Smooth muscle cell (in vitro differentiated cells): ENCODE measurements at regions not wholly inside any gene's neighbourhood (a gene's known extent, or its start where the extent isn't known, plus 50 kb on each side); places are given as distances from the start of the nearest gene placed in this dataset.

Source experiments
- DNase-seq: peaks from one replicate; lab custom pipeline; 2025; ENCODE audit not compliant: unreplicated experiment; lab: John Stamatoyannopoulos, UW
- H2AFZ ChIP-seq: fragments of 200-600 bp; sonication (generic); 2 replicates; pipeline ENCODE4 v1.6.0; 2016; ENCODE audit warnings: antibody characterized with exemption, low read depth, mild to moderate bottlenecking
- H3F3A ChIP-seq: fragments of 200-600 bp; sonication (generic); 2 replicates; pipeline ENCODE4 v1.6.0; 2017; ENCODE audit warnings: antibody characterized with exemption, low read depth
- H3K27ac ChIP-seq: fragments of 200-600 bp; sonication (generic); 2 replicates; pipeline ENCODE4 v1.5.1; 2016; ENCODE audit warnings: low read depth, mild to moderate bottlenecking
- H3K27me3 ChIP-seq: fragments of 200-600 bp; sonication (generic); 2 replicates; pipeline ENCODE4 v1.6.1; 2016; ENCODE audit warnings: low read depth, mild to moderate bottlenecking
- H3K36me3 ChIP-seq: fragments of 200-600 bp; sonication (generic); 2 replicates; pipeline ENCODE4 v1.5.1; 2016; ENCODE audit warnings: low read depth
- H3K4me1 ChIP-seq: fragments of 200-600 bp; sonication (generic); 2 replicates; pipeline ENCODE4 v1.5.1; 2016; ENCODE audit warnings: low read depth
- H3K4me2 ChIP-seq: fragments of 200-600 bp; sonication (generic); 2 replicates; pipeline ENCODE4 v1.6.0; 2016; ENCODE audit warnings: mild to moderate bottlenecking
- H3K4me3 ChIP-seq: fragments of 200-600 bp; sonication (generic); 2 replicates; pipeline ENCODE4 v1.5.1; 2016; ENCODE audit warnings: mild to moderate bottlenecking
- H3K79me2 ChIP-seq: fragments of 200-600 bp; sonication (generic); 2 replicates; pipeline ENCODE4 v1.6.0; 2016; ENCODE audit warnings: low read depth, mild to moderate bottlenecking
- H3K9ac ChIP-seq: fragments of 200-600 bp; sonication (generic); 2 replicates; pipeline ENCODE4 v1.6.0; 2016; ENCODE audit warnings: low read depth
- H3K9me3 ChIP-seq: fragments of 200-600 bp; sonication (generic); replicated peaks from 2 replicates; pipeline ENCODE4 v1.5.1; 2016; ENCODE audit warnings: low read depth
- H4K20me1 ChIP-seq: fragments of 200-600 bp; sonication (generic); 2 replicates; pipeline ENCODE4 v1.6.0; 2016; ENCODE audit warnings: low read depth
- WGBS: methylation state at CpG from one replicate; pipeline ENCODE4 v1.1.7; 2016; ENCODE audit warnings: low lambda C conversion rate; 5-methylcytosine and 5-hydroxymethylcytosine counted together
- TF ChIP-seq, protein P1 (sequence below): fragments of 200-600 bp; sonication (generic); IDR thresholded peaks from 2 replicates; pipeline ENCODE4 v1.5.1; 2017; ENCODE audit warnings: borderline replicate concordance, mild to moderate bottlenecking, antibody characterized with exemption; ENCODE audit not compliant: insufficient read depth, poor library complexity, severe bottlenecking

- DNase-seq, result no peak
- Histone ChIP-seq H3K27me3 (no peaks in the 10 kb centered on the region), H3K4me2 (no peak overlapping the region), H3K36me3 (no peaks in the 10 kb centered on the region), H3K4me3 (no peak overlapping the region), H3K9ac (no peak overlapping the region), H3K9me3 (no peaks in the 10 kb centered on the region), H2AFZ (peak overlapping the region; percentile 26), H3K4me1 (no peaks in the 10 kb centered on the region), H3K79me2 (no peaks in the 10 kb centered on the region), H4K20me1 (no peaks in the 10 kb centered on the region), H3F3A (no peaks in the 10 kb centered on the region), H3K27ac (no peak overlapping the region)
- TF ChIP-seq, protein P1, sequence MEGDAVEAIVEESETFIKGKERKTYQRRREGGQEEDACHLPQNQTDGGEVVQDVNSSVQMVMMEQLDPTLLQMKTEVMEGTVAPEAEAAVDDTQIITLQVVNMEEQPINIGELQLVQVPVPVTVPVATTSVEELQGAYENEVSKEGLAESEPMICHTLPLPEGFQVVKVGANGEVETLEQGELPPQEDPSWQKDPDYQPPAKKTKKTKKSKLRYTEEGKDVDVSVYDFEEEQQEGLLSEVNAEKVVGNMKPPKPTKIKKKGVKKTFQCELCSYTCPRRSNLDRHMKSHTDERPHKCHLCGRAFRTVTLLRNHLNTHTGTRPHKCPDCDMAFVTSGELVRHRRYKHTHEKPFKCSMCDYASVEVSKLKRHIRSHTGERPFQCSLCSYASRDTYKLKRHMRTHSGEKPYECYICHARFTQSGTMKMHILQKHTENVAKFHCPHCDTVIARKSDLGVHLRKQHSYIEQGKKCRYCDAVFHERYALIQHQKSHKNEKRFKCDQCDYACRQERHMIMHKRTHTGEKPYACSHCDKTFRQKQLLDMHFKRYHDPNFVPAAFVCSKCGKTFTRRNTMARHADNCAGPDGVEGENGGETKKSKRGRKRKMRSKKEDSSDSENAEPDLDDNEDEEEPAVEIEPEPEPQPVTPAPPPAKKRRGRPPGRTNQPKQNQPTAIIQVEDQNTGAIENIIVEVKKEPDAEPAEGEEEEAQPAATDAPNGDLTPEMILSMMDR, result no peak
- whole genome bisulfite sequencing, result 73% methylated on average over 3 of the region's 3 CpGs
These were observed 202.0 kb upstream of the NRP1 start for GRCh38 chr10:33536508-33536907.

- Histone ChIP-seq H2AFZ (no peak overlapping the region), H3K9me3 (no peaks in the 10 kb centered on the region), H3F3A (no peaks in the 10 kb centered on the region), H3K4me2 (no peak overlapping the region), H3K27ac (no peak overlapping the region), H4K20me1 (no peaks in the 10 kb centered on the region), H3K9ac (no peak overlapping the region), H3K4me1 (no peaks in the 10 kb centered on the region), H3K36me3 (no peaks in the 10 kb centered on the region), H3K27me3 (no peaks in the 10 kb centered on the region), H3K4me3 (no peak overlapping the region), H3K79me2 (no peaks in the 10 kb centered on the region)
- TF ChIP-seq, protein P1, result no peak
- DNase-seq, result no peak
These were observed 201.4 kb upstream of the NRP1 start for GRCh38 chr10:33535866-33536265.

GRCh38 chr10:33534416-33534815, 199.9 kb upstream of the NRP1 start:
- 82% methylated on average over 4 of the region's 4 CpGs for WGBS
- Histone ChIP-seq H3K36me3 (no peaks in the 10 kb centered on the region), H2AFZ (no peak overlapping the region), H3F3A (no peaks in the 10 kb centered on the region), H3K9ac (no peak overlapping the region), H3K79me2 (no peaks in the 10 kb centered on the region), H3K27me3 (no peaks in the 10 kb centered on the region), H3K4me1 (no peaks in the 10 kb centered on the region), H3K4me3 (no peak overlapping the region), H4K20me1 (no peaks in the 10 kb centered on the region), H3K27ac (no peak overlapping the region), H3K9me3 (no peaks in the 10 kb centered on the region), H3K4me2 (no peak overlapping the region)
- DNase-seq, result no peak
- TF ChIP-seq, protein P1, result no peak

- no peak overlapping the region for H3K9ac ChIP-seq
- no peak for DNase-seq
- H3K4me1 ChIP-seq, result no peaks in the 10 kb centered on the region
- no peaks in the 10 kb centered on the region for H4K20me1 ChIP-seq
- 82% methylated on average over 5 of the region's 5 CpGs for WGBS
- no peaks in the 10 kb centered on the region for H3K79me2 ChIP-seq
- H3K9me3 ChIP-seq, result no peaks in the 10 kb centered on the region
- no peaks in the 10 kb centered on the region for H3K36me3 ChIP-seq
- H3K4me3 ChIP-seq, result no peak overlapping the region
- H3F3A ChIP-seq, result no peaks in the 10 kb centered on the region
- H3K4me2 ChIP-seq, result no peak overlapping the region
- H3K27ac ChIP-seq, result no peak overlapping the region
- TF ChIP-seq, protein P1, result no peak
- H2AFZ ChIP-seq, result no peak overlapping the region
- no peaks in the 10 kb centered on the region for H3K27me3 ChIP-seq
These were observed 199.1 kb upstream of the NRP1 start for GRCh38 chr10:33533612-33534011.
